HUDEP-2 (cell line): ENCODE measurements at regions not wholly inside any gene's neighbourhood (a gene's known extent, or its start where the extent isn't known, plus 50 kb on each side); places are given as distances from the start of the nearest gene placed in this dataset.
"Not testable (repeated sequence)": the region's sequence is repeated elsewhere in the genome, so short reads cannot be mapped to it uniquely, and the experiment has no call there.

ENCODE experiments used
- DNase-seq, 76 experiments: peaks; one replicate each; lab custom pipeline; 2025; ENCODE audit not compliant: unreplicated experiment in 76 of 76; lab: John Stamatoyannopoulos, UW

- no peak for DNase-seq
Measured at GRCh38 chr12:24386836-24387235, 437.4 kb upstream of the SOX5 start.

GRCh38 chr12:24381790-24382189, 432.3 kb upstream of the SOX5 start:
- DNase-seq: no peak

GRCh38 chr12:24379861-24380521, 430.5 kb upstream of the SOX5 start:
- no peak for DNase-seq

GRCh38 chr12:24379433-24379832, 430.0 kb upstream of the SOX5 start:
- DNase-seq: no peak

GRCh38 chr12:24378548-24379407, 429.3 kb upstream of the SOX5 start:
- DNase-seq: no peak

GRCh38 chr12:24374452-24374851, 425.0 kb upstream of the SOX5 start:
- DNase-seq: no peak

GRCh38 chr12:24373004-24373403, 423.5 kb upstream of the SOX5 start:
- no peak for DNase-seq

GRCh38 chr12:24366514-24366913, 417.0 kb upstream of the SOX5 start:
- no peak for DNase-seq

- DNase-seq: no peak
Measured at GRCh38 chr12:24364921-24365320, 415.5 kb upstream of the SOX5 start.

- peak in 3 of 76 experiments; percentile 3 to 6 (median 6) for DNase-seq
Measured at GRCh38 chr12:24363177-24363754, 413.8 kb upstream of the SOX5 start.

GRCh38 chr12:24361877-24362580, 412.6 kb upstream of the SOX5 start:
- DNase-seq: no peak

- DNase-seq: no peak
Measured at GRCh38 chr12:24360907-24361306, 411.4 kb upstream of the SOX5 start.

GRCh38 chr12:24360461-24360860, 411.0 kb upstream of the SOX5 start:
- no peak for DNase-seq

- DNase-seq: no peak
Measured at GRCh38 chr12:24360057-24360456, 410.6 kb upstream of the SOX5 start.

- DNase-seq: no peak
Measured at GRCh38 chr12:24359418-24359817, 409.9 kb upstream of the SOX5 start.

GRCh38 chr12:24356240-24356804, 406.9 kb upstream of the SOX5 start:
- DNase-seq: no peak

GRCh38 chr12:24352363-24352762, 402.9 kb upstream of the SOX5 start:
- DNase-seq: no peak

GRCh38 chr12:24349051-24349799, 399.8 kb upstream of the SOX5 start:
- DNase-seq: no peak

GRCh38 chr12:24348180-24348579, 398.7 kb upstream of the SOX5 start:
- DNase-seq: not testable (repeated sequence)

GRCh38 chr12:24328261-24328660, 378.8 kb upstream of the SOX5 start:
- DNase-seq: no peak
